Fibroblast of lung (primary cell): ENCODE measurements at regions not wholly inside any gene's neighbourhood (a gene's known extent, or its start where the extent isn't known, plus 50 kb on each side); places are given as distances from the start of the nearest gene placed in this dataset.

Experiments
- CTCF ChIP-seq, 2 donors: IDR thresholded peaks in 1 of 2; conservative IDR thresholded peaks in 1 of 2; 1 replicate in 1 of 2; 2 replicates in 1 of 2; pipeline ENCODE4 v1.5.1; 2011 to 2012; ENCODE audit warnings: low read length in 2 of 2, control low read depth in 1 of 2, inconsistent platforms in 1 of 2, low read depth in 1 of 2, mild to moderate bottlenecking in 1 of 2
- EZH2 ChIP-seq: IDR thresholded peaks from 2 replicates; pipeline ENCODE4 v1.5.1; 2012; ENCODE audit warnings: low read length, control low read depth, mild to moderate bottlenecking; ENCODE audit errors: missing control alignments

GRCh38 chr10:57031346-57031745 lies 670.3 kb upstream of the ZWINT start:
- TF ChIP-seq CTCF (conservative IDR thresholded peaks at IDR 0.05 in 1 of 2, IDR thresholded peaks at IDR 0.05 in 1 of 2; ENCODE audit: low read depth in 1 of 2, low read length in 2 of 2) (no peak), EZH2 (no peak)
